DND-41 (cell line): ENCODE measurements at regions not wholly inside any gene's neighbourhood (a gene's known extent, or its start where the extent isn't known, plus 50 kb on each side); places are given as distances from the start of the nearest gene placed in this dataset.

Source experiments
- ATAC-seq: fragments of 200-7000 bp; cut with Tn5 transposase; 3 replicates; pipeline ENCODE4 v1.9.1; 2021; ENCODE audit warnings: low read depth; ENCODE audit not compliant: insufficient read depth
- DNase-seq: peaks from one replicate; pipeline ENCODE4 v3.0.0-alpha.2; 2020
- H2AFZ ChIP-seq: 2 replicates; pipeline ENCODE4 v1.6.0; 2012; ENCODE audit warnings: low read depth, low read length
- H3K27ac ChIP-seq: 2 replicates; pipeline ENCODE4 v1.5.1; 2012; ENCODE audit warnings: low read length, inconsistent platforms
- H3K27me3 ChIP-seq: fragments of 200-600 bp; sonication (generic); 2 replicates; pipeline ENCODE4 v1.6.0; 2012; ENCODE audit warnings: low read length, mild to moderate bottlenecking, inconsistent platforms; ENCODE audit not compliant: insufficient read depth, poor library complexity
- H3K36me3 ChIP-seq: 2 replicates; pipeline ENCODE4 v1.5.1; 2012; ENCODE audit warnings: low read length, inconsistent platforms; ENCODE audit not compliant: insufficient read depth
- H3K4me1 ChIP-seq: 2 replicates; pipeline ENCODE4 v1.5.1; 2012; ENCODE audit warnings: mild to moderate bottlenecking, low read length; ENCODE audit not compliant: insufficient read depth
- H3K4me2 ChIP-seq: 2 replicates; pipeline ENCODE4 v1.6.0; 2012; ENCODE audit warnings: mild to moderate bottlenecking, moderate library complexity, low read length, inconsistent platforms; ENCODE audit not compliant: insufficient read depth
- H3K4me3 ChIP-seq, 2 experiments: fragments of 200-600 bp in 1 of 2; shearing (Covaris generic) in 1 of 2; 2 replicates each; pipeline ENCODE4 v1.5.1; 2012 to 2016; ENCODE audit warnings: inconsistent platforms in 2 of 2, low read length in 2 of 2, mild to moderate bottlenecking in 2 of 2, low read depth in 1 of 2, moderate library complexity in 1 of 2
- H3K79me2 ChIP-seq: 2 replicates; pipeline ENCODE4 v1.6.0; 2012; ENCODE audit warnings: low read length, inconsistent platforms; ENCODE audit not compliant: insufficient read depth
- H3K9ac ChIP-seq: 2 replicates; pipeline ENCODE4 v1.6.0; 2012; ENCODE audit warnings: low read depth, mild to moderate bottlenecking, inconsistent platforms, low read length, moderate library complexity
- H3K9me3 ChIP-seq: 2 replicates; pipeline ENCODE4 v1.5.1; 2012; ENCODE audit warnings: low read length, moderate library complexity, mild to moderate bottlenecking, inconsistent platforms; ENCODE audit not compliant: insufficient read depth, severe bottlenecking
- H4K20me1 ChIP-seq: 2 replicates; pipeline ENCODE4 v1.6.0; 2012; ENCODE audit warnings: low read length; ENCODE audit not compliant: insufficient read depth
- CTCF ChIP-seq: IDR thresholded peaks from 2 replicates; pipeline ENCODE4 v1.5.1; 2012; ENCODE audit warnings: borderline replicate concordance, low read length, moderate library complexity, mild to moderate bottlenecking; ENCODE audit not compliant: poor library complexity, severe bottlenecking; ENCODE audit errors: extremely low read depth
- EZH2 ChIP-seq: IDR thresholded peaks from 3 replicates; pipeline ENCODE4 v1.6.1; 2012; ENCODE audit warnings: borderline replicate concordance, low read depth, mild to moderate bottlenecking, moderate library complexity, low read length, inconsistent platforms; ENCODE audit not compliant: severe bottlenecking

DNA sequence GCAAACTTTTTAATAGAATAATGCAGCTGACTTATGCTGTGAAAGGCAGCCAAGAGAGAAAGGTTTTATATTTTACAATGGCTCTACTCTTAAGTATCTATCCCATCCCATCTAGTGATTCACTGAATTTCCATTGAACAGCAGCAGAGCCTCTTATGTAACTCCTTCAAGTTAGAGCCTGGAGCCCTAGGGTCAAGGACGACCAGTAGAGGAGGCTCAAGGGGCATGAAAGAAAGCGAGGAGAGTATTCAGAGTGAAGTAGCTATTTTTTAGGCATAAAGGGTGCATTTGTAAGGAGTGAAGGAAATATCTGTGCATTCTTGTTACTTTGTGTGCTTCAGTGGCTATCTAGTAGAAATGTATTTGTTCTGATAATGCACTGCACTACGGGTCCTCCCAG, 180.2 kb upstream of the TPK1 start:
- Histone ChIP-seq H3K27me3 (no peaks in the 10 kb centered on the region), H2AFZ (no peak overlapping the region), H3K4me3 (no peak overlapping the region), H3K36me3 (no peaks in the 10 kb centered on the region), H3K27ac (no peak overlapping the region), H3K4me2 (no peak overlapping the region), H3K79me2 (no peaks in the 10 kb centered on the region), H3K9me3 (no peaks in the 10 kb centered on the region), H3K9ac (no peak overlapping the region), H4K20me1 (no peaks in the 10 kb centered on the region), H3K4me1 (no peaks in the 10 kb centered on the region)
- ATAC-seq (no peak), DNase-seq (no peak)
- TF ChIP-seq CTCF (peak; percentile 12), EZH2 (no peak)

GRCh38 chr7:145009876-145010275, 174.0 kb upstream of the TPK1 start:
- no peaks in the 10 kb centered on the region for H4K20me1 ChIP-seq
- DNase-seq: no peak
- H2AFZ ChIP-seq: no peak overlapping the region
- H3K27me3 ChIP-seq: no peaks in the 10 kb centered on the region
- H3K9ac ChIP-seq: no peak overlapping the region
- H3K79me2 ChIP-seq: no peaks in the 10 kb centered on the region
- H3K27ac ChIP-seq: no peak overlapping the region
- TF ChIP-seq CTCF (no peak), EZH2 (no peak)
- no peak overlapping the region for H3K4me3 ChIP-seq
- H3K9me3 ChIP-seq: no peaks in the 10 kb centered on the region
- no peak overlapping the region for H3K4me2 ChIP-seq
- H3K36me3 ChIP-seq: no peaks in the 10 kb centered on the region
- H3K4me1 ChIP-seq: no peaks in the 10 kb centered on the region
- ATAC-seq: no peak

DNA sequence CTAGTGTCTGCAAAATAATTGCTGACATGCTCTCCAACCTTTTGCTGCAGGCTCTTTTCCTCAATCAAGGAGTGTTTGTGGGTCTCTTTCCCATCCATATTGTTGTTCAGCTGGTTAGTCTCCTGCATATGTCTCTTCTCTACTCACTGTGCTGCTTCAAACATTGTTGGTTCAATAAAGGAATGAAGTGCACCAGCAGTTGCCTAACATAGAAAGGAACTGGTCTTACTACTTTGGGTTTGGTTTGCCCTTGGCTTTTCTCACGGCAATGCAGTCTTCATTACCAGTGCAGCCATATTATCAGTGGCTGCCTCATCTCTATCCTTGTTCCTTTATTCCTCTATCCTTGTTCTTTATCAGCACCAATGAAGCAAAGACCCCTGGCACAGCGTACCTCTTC, 169.7 kb upstream of the TPK1 start:
- Histone ChIP-seq H4K20me1 (no peaks in the 10 kb centered on the region), H3K79me2 (no peaks in the 10 kb centered on the region), H3K4me2 (no peak overlapping the region), H3K9me3 (peaks cover 6% of the 10 kb centered on the region), H3K9ac (no peak overlapping the region), H2AFZ (no peak overlapping the region), H3K27me3 (no peaks in the 10 kb centered on the region), H3K4me3 (no peak overlapping the region), H3K4me1 (no peaks in the 10 kb centered on the region), H3K27ac (no peak overlapping the region), H3K36me3 (no peaks in the 10 kb centered on the region)
- no peak for ATAC-seq
- no peak for TF ChIP-seq CTCF
- no peak for DNase-seq

DNA sequence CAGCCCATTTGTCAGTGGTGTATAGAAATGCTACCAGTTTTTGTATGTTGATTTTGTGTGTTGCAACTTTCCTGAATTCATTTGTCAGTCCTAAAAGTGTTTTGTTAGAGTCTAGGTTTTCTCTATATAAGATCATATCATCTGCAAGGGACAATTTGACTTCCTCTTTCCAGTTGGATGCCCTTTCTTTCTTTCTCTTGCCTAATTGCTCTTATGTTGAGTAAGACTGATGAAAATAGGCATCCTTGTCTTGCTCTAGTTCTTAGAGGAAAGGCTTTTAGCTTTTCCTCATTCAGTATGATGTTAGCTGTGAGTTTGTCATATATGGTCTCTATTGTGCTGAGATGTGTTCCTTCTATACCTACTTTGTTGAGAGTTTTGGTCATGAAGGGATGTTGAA, 161.7 kb upstream of the TPK1 start:
- no peaks in the 10 kb centered on the region for H4K20me1 ChIP-seq

More for the DNA sequence above, 161.7 kb upstream of the TPK1 start:
- Histone ChIP-seq H2AFZ (no peak overlapping the region), H3K4me1 (no peaks in the 10 kb centered on the region), H3K36me3 (no peaks in the 10 kb centered on the region), H3K4me2 (no peak overlapping the region), H3K79me2 (no peaks in the 10 kb centered on the region), H3K27ac (no peak overlapping the region), H3K4me3 (no peak overlapping the region), H3K9ac (no peak overlapping the region), H3K9me3 (peaks cover 9% of the 10 kb centered on the region), H3K27me3 (no peaks in the 10 kb centered on the region)
- TF ChIP-seq EZH2: no peak
- no peak for TF ChIP-seq CTCF
- DNase-seq: no peak
- no peak for ATAC-seq
